ENCODE measurements at regions not wholly inside any gene's neighbourhood (a gene's known extent, or its start where the extent isn't known, plus 50 kb on each side); places are given as distances from the start of the nearest gene placed in this dataset.
A peak's percentile ranks its signal among the peaks of the same experiment; 100 is the strongest.

DNA sequence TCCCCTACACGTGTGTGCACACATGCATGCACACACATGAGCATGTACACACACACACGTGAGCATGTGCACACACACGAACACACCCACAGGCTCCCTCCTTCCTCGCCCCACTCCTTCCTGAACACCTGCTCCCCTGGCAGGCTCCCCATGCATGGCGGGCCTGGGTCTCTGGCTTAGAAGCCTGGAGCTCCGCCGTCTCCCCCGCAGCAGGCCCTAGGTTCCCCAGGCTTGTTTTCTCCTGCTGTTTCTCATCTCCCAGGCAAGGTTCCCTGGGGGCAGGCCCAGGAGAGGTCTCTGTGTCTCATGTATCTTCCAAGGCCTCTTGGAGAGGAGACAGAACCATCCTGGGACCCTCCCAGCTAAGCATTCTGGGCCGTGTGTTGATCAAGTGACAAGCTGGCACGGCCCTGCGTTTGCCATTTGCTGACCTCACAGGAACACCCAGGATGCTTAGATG, 202.3 kb upstream of the CIBAR2 start:
- Histone ChIP-seq H3K4me1 (ENCODE audit: control insufficient read depth, insufficient read depth, low read length) (peaks cover 23% of the 10 kb centered on the region), H3K4me3 (ENCODE audit: low read length) (no peak overlapping the region), H3K36me3 (ENCODE audit: control insufficient read depth, insufficient read depth, low read length) (no peaks in the 10 kb centered on the region), H3K9me3 (ENCODE audit: control insufficient read depth, low read length) (no peaks in the 10 kb centered on the region), H3K9ac (ENCODE audit: extremely low read depth, low read length, poor library complexity, severe bottlenecking) (no peak overlapping the region), H3K27ac (ENCODE audit: low read depth, low read length) (no peak overlapping the region), H3K27me3 (ENCODE audit: control insufficient read depth, insufficient read depth, low read length, poor library complexity, severe bottlenecking) (no peaks in the 10 kb centered on the region)
- Mint-ChIP-seq H3K4me3 (no peak overlapping the region), H3K27ac (peak overlapping the region; percentile 58), H3K9me3 (no peaks in the 10 kb centered on the region), H3K27me3 (ENCODE audit: insufficient read depth) (no peaks in the 10 kb centered on the region), H3K36me3 (ENCODE audit: low read depth) (no peaks in the 10 kb centered on the region), H3K4me1 (peaks cover 32% of the 10 kb centered on the region)
- no peak for DNase-seq
- WGBS, 2 experiments (ENCODE audit: insufficient coverage in 1 of 2, insufficient read length in 1 of 2): 88 to 98% methylated on average over 5 to 11 of the region's 11 CpGs
- TF ChIP-seq, protein P1, sequence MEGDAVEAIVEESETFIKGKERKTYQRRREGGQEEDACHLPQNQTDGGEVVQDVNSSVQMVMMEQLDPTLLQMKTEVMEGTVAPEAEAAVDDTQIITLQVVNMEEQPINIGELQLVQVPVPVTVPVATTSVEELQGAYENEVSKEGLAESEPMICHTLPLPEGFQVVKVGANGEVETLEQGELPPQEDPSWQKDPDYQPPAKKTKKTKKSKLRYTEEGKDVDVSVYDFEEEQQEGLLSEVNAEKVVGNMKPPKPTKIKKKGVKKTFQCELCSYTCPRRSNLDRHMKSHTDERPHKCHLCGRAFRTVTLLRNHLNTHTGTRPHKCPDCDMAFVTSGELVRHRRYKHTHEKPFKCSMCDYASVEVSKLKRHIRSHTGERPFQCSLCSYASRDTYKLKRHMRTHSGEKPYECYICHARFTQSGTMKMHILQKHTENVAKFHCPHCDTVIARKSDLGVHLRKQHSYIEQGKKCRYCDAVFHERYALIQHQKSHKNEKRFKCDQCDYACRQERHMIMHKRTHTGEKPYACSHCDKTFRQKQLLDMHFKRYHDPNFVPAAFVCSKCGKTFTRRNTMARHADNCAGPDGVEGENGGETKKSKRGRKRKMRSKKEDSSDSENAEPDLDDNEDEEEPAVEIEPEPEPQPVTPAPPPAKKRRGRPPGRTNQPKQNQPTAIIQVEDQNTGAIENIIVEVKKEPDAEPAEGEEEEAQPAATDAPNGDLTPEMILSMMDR (conservative IDR thresholded peaks at IDR 0.05): no peak

DNA sequence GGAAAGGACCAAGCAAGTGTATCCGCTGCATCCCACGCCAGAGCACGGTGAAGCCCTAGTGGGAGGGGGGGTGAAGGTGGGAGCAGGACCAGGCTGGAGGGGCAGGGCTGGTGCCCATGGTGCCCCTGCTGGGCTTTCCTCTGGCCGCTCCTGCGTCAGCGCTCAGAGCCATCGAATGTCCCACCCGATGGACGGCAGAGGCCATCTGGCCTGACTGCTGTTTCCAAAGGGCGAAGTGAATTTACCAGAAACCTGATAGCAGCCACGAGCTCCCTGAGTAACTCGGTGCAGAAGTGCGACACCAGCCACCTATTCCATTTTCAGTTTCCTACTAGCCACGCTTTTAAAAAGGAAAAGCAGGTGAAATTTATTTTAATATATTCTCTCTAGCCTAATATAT, 203.6 kb upstream of the CIBAR2 start:
- Mint-ChIP-seq H3K4me1 (peaks cover 32% of the 10 kb centered on the region), H3K9me3 (no peaks in the 10 kb centered on the region), H3K36me3 (ENCODE audit: low read depth) (no peaks in the 10 kb centered on the region), H3K4me3 (no peak overlapping the region), H3K27me3 (ENCODE audit: insufficient read depth) (no peaks in the 10 kb centered on the region), H3K27ac (no peak overlapping the region)
- no peak overlapping the region for H3K27ac ChIP-seq (ENCODE audit: low read depth, low read length)
- H3K4me3 ChIP-seq (ENCODE audit: low read length): no peak overlapping the region
- WGBS, 2 experiments (ENCODE audit: insufficient coverage in 1 of 2, insufficient read length in 1 of 2): 89 to 93% methylated on average over 9 to 13 of the region's 14 CpGs
- H3K27me3 ChIP-seq (ENCODE audit: control insufficient read depth, insufficient read depth, low read length, poor library complexity, severe bottlenecking): no peaks in the 10 kb centered on the region
- DNase-seq: no peak
- no peaks in the 10 kb centered on the region for H3K9me3 ChIP-seq (ENCODE audit: control insufficient read depth, low read length)
- peaks cover 17% of the 10 kb centered on the region for H3K4me1 ChIP-seq (ENCODE audit: control insufficient read depth, insufficient read depth, low read length)
- TF ChIP-seq, protein P1 (conservative IDR thresholded peaks at IDR 0.05): no peak
- no peak overlapping the region for H3K9ac ChIP-seq (ENCODE audit: extremely low read depth, low read length, poor library complexity, severe bottlenecking)
- no peaks in the 10 kb centered on the region for H3K36me3 ChIP-seq (ENCODE audit: control insufficient read depth, insufficient read depth, low read length)

DNA sequence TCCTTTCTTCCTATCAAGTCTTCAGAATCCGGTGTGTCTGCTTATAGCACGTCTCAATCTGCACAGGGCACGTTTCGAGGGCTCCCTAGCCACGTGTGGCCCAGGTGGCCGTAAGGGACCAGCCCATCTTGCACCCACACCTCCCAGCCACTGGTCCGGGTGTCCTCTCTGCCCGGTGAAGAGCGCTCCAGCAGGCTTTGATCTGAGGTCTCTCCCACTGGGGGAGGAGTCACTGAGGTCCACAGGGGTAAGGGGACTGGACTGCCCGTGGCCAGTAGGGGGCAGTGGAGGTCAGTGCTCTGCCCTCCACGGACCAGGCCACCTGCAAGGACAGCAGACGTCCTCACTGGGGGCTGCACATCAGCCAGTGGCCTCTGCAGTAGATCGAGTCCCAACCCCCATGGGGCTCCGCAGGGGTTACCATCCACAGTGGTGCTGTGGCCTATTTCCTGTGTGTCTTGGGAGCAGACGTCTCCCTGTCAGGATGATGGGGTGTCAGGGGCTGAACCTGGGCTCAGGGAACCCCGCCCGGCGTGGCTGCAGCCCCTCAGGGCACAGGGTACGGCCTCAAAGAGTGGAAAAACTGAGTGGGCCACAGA, 204.1 kb upstream of the CIBAR2 start:
- peak; percentile 93 for DNase-seq
- H3K4me1 ChIP-seq (ENCODE audit: control insufficient read depth, insufficient read depth, low read length): peaks cover 13% of the 10 kb centered on the region
- H3K27ac ChIP-seq (ENCODE audit: low read depth, low read length): no peak overlapping the region
- Mint-ChIP-seq H3K27me3 (ENCODE audit: insufficient read depth) (no peaks in the 10 kb centered on the region), H3K27ac (no peak overlapping the region), H3K9me3 (no peaks in the 10 kb centered on the region), H3K36me3 (ENCODE audit: low read depth) (no peaks in the 10 kb centered on the region), H3K4me3 (no peak overlapping the region), H3K4me1 (peaks cover 28% of the 10 kb centered on the region)
- H3K4me3 ChIP-seq (ENCODE audit: low read length): no peak overlapping the region
- H3K9me3 ChIP-seq (ENCODE audit: control insufficient read depth, low read length): no peaks in the 10 kb centered on the region
- no peaks in the 10 kb centered on the region for H3K36me3 ChIP-seq (ENCODE audit: control insufficient read depth, insufficient read depth, low read length)
- TF ChIP-seq, protein P1 (conservative IDR thresholded peaks at IDR 0.05): peak; percentile 98
- H3K27me3 ChIP-seq (ENCODE audit: control insufficient read depth, insufficient read depth, low read length, poor library complexity, severe bottlenecking): no peaks in the 10 kb centered on the region
- WGBS, 2 experiments (ENCODE audit: insufficient coverage in 1 of 2, insufficient read length in 1 of 2): 58 to 63% methylated on average over 12 to 19 of the region's 19 CpGs
- no peak overlapping the region for H3K9ac ChIP-seq (ENCODE audit: extremely low read depth, low read length, poor library complexity, severe bottlenecking)

Measured in endodermal cell (in vitro differentiated cells).